Thyroid gland (tissue), 4 donors: ENCODE measurements at regions not wholly inside any gene's neighbourhood (a gene's known extent, or its start where the extent isn't known, plus 50 kb on each side); places are given as distances from the start of the nearest gene placed in this dataset.

Source experiments
- DNase-seq, 2 donors: peaks; one replicate each; pipeline ENCODE4 v3.0.0-alpha.2; 2019
- H3K27ac ChIP-seq, 3 donors: fragments of 200-600 bp; sonication (generic); 1 replicate in 2 of 3; 2 replicates in 1 of 3; pipeline ENCODE4 v1.5.1; 2016 to 2019; ENCODE audit warnings: mild to moderate bottlenecking in 1 of 3, moderate library complexity in 1 of 3
- H3K27me3 ChIP-seq: fragments of 200-600 bp; sonication (generic); one replicate; pipeline ENCODE4 v1.5.1; 2019
- H3K36me3 ChIP-seq, 2 donors: fragments of 200-600 bp; sonication (generic); one replicate each; pipeline ENCODE4 v1.5.1; 2016 to 2019
- H3K4me1 ChIP-seq, 2 donors: fragments of 200-600 bp; sonication (generic); one replicate each; pipeline ENCODE4 v1.5.1; 2017 to 2019
- H3K4me3 ChIP-seq, 3 donors: fragments of 200-600 bp; sonication (generic); replicated peaks in 1 of 3; 1 replicate in 2 of 3; 2 replicates in 1 of 3; pipeline ENCODE4 v1.5.1; 2016; ENCODE audit warnings: mild to moderate bottlenecking in 1 of 3
- H3K9me3 ChIP-seq: fragments of 200-600 bp; sonication (generic); one replicate; pipeline ENCODE4 v1.5.1; 2017
- CTCF ChIP-seq, 6 experiments: fragments of 200-600 bp in 3 of 6; fragments of 450-650 bp in 3 of 6; sonication (generic) in 3 of 6; IDR thresholded peaks; one replicate each; pipeline ENCODE4 v1.5.1; 2016 to 2019; ENCODE audit warnings: antibody characterized with exemption in 6 of 6, mild to moderate bottlenecking in 2 of 6, inconsistent platforms in 1 of 6, moderate library complexity in 1 of 6
- POLR2A ChIP-seq, 2 donors: fragments of 450-650 bp; IDR thresholded peaks; one replicate each; pipeline ENCODE4 v1.6.1; 2017; ENCODE audit warnings: antibody characterized with exemption in 2 of 2, mild to moderate bottlenecking in 2 of 2, moderate library complexity in 1 of 2
- WGBS, 2 donors: methylation state at CpG; one replicate each; pipeline ENCODE4 v1.1.5; 2017; 5-methylcytosine and 5-hydroxymethylcytosine counted together
- intact Hi-C: fragments of 100-400 bp; cut with DNase I; formaldehyde crosslinking; loops from one replicate; pipeline ENCODE4 v1.15.1; 2023

GRCh38 chr12:13849456-13849855 is 131.9 kb downstream of the GRIN2B start:
- no peaks in the 10 kb centered on the region for H3K4me1 ChIP-seq
- H3K27me3 ChIP-seq, result no peaks in the 10 kb centered on the region
- no peak for TF ChIP-seq CTCF (IDR thresholded peaks at IDR 0.05)
- no peak for TF ChIP-seq POLR2A (IDR thresholded peaks at IDR 0.05)
- intact Hi-C loops, result no loop called here
- H3K36me3 ChIP-seq, result no peaks in the 10 kb centered on the region
- no peak overlapping the region for H3K27ac ChIP-seq
- no peaks in the 10 kb centered on the region for H3K9me3 ChIP-seq
- DNase-seq, result no peak
- 73 to 77% methylated on average over 3 of the region's 3 CpGs for WGBS, 2 donors
- no peak overlapping the region for H3K4me3 ChIP-seq

- intact Hi-C loops, result no loop called here
- DNase-seq, result no peak
- Histone ChIP-seq H3K36me3 (no peaks in the 10 kb centered on the region), H3K27me3 (no peaks in the 10 kb centered on the region), H3K4me3 (no peak overlapping the region), H3K27ac (no peak overlapping the region), H3K9me3 (no peaks in the 10 kb centered on the region), H3K4me1 (no peaks in the 10 kb centered on the region)
- WGBS, 2 donors, result 88 to 100% methylated on average over 1 of the region's 1 CpG
- TF ChIP-seq CTCF (IDR thresholded peaks at IDR 0.05) (no peak), POLR2A (IDR thresholded peaks at IDR 0.05) (no peak)
Observed at GRCh38 chr12:13843841-13844240, 137.6 kb downstream of the GRIN2B start.

- intact Hi-C loops, result no loop called here
- no peak overlapping the region for H3K27ac ChIP-seq
- H3K4me3 ChIP-seq, result no peak overlapping the region
- no peaks in the 10 kb centered on the region for H3K4me1 ChIP-seq
- no peaks in the 10 kb centered on the region for H3K36me3 ChIP-seq
- H3K27me3 ChIP-seq, result no peaks in the 10 kb centered on the region
- no peak for TF ChIP-seq POLR2A (IDR thresholded peaks at IDR 0.05)
- TF ChIP-seq CTCF (IDR thresholded peaks at IDR 0.05), result no peak
- whole genome bisulfite sequencing, 2 donors, result 90 to 94% methylated on average over 7 of the region's 7 CpGs
- H3K9me3 ChIP-seq, result no peaks in the 10 kb centered on the region
- DNase-seq, result no peak
Observed at GRCh38 chr12:13841358-13841757, 140.0 kb downstream of the GRIN2B start.

- TF ChIP-seq CTCF (IDR thresholded peaks at IDR 0.05) (no peak), POLR2A (IDR thresholded peaks at IDR 0.05) (no peak)
- DNase-seq, result no peak
- intact Hi-C loops, result no loop called here
- H3K4me1 ChIP-seq, result no peaks in the 10 kb centered on the region
- 84 to 87% methylated on average over 11 of the region's 11 CpGs for WGBS, 2 donors
- H3K27ac ChIP-seq, result no peak overlapping the region
- no peaks in the 10 kb centered on the region for H3K27me3 ChIP-seq
- no peak overlapping the region for H3K4me3 ChIP-seq
- no peaks in the 10 kb centered on the region for H3K36me3 ChIP-seq
- no peaks in the 10 kb centered on the region for H3K9me3 ChIP-seq
Observed at GRCh38 chr12:13839365-13840336, 141.8 kb downstream of the GRIN2B start.

GRCh38 chr12:13836099-13836498 is 145.3 kb downstream of the GRIN2B start:
- Histone ChIP-seq H3K27ac (no peak overlapping the region), H3K36me3 (no peaks in the 10 kb centered on the region), H3K27me3 (no peaks in the 10 kb centered on the region), H3K9me3 (no peaks in the 10 kb centered on the region), H3K4me1 (no peaks in the 10 kb centered on the region), H3K4me3 (no peak overlapping the region)
- DNase-seq, result no peak
- intact Hi-C loops, result no loop called here
- 75 to 79% methylated on average over 3 of the region's 3 CpGs for WGBS, 2 donors
- TF ChIP-seq CTCF (IDR thresholded peaks at IDR 0.05) (no peak), POLR2A (IDR thresholded peaks at IDR 0.05) (no peak)
